GM21825 (cell line): ENCODE measurements at regions not wholly inside any gene's neighbourhood (a gene's known extent, or its start where the extent isn't known, plus 50 kb on each side); places are given as distances from the start of the nearest gene placed in this dataset.

Experiments
- ATAC-seq: cut with Tn5 transposase; IDR thresholded peaks from one replicate; pipeline ENCODE4 v1.9.1; 2021; ENCODE audit warnings: mild to moderate bottlenecking, moderate library complexity; ENCODE audit not compliant: unreplicated experiment

- no peak for ATAC-seq
These were observed 303.0 kb upstream of the E2F7 start for GRCh38 chr12:77368379-77368778.

GRCh38 chr12:77366616-77367015, 301.2 kb upstream of the E2F7 start:
- ATAC-seq, result no peak

DNA sequence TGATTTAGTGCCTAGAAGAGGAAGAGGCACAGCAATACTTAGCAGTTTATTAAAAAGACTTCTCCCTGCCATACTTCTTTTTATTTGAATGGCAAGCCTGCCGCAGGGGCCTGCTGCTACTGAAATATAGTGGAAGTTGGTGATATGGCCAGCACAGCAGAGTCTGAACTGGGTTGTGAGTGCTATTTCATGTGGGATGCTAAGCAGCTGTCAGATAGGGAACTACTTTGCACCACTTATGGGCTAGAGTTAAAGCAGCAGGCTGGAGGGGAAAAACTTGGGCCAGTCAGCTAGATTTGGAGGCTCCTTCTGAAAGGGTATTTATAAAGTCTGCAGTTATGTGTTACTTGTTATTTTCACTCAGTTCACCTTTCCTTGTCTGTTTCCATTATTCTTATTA, 299.0 kb upstream of the E2F7 start:
- no peak for ATAC-seq

- ATAC-seq, result no peak
These were observed 297.3 kb upstream of the E2F7 start for GRCh38 chr12:77362509-77363210.

DNA sequence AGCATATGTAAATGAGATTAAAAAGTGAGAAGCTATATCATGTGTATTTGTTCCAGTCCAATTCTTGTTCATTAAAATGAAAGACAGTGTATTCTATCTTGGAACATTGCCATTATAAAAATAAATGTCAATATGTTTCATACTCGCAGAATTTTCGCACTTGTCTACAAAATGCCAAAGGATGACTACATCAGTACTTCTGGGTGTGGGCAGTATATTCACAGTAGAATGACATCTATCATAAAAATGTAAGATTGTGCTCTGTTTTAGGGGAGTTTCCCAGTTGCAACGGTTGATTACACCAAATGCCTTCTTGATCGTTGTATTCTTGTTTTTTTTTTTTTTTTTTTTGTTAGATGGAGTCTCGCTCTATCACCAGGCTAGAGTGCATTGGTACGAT, 292.3 kb upstream of the E2F7 start:
- ATAC-seq, result no peak

DNA sequence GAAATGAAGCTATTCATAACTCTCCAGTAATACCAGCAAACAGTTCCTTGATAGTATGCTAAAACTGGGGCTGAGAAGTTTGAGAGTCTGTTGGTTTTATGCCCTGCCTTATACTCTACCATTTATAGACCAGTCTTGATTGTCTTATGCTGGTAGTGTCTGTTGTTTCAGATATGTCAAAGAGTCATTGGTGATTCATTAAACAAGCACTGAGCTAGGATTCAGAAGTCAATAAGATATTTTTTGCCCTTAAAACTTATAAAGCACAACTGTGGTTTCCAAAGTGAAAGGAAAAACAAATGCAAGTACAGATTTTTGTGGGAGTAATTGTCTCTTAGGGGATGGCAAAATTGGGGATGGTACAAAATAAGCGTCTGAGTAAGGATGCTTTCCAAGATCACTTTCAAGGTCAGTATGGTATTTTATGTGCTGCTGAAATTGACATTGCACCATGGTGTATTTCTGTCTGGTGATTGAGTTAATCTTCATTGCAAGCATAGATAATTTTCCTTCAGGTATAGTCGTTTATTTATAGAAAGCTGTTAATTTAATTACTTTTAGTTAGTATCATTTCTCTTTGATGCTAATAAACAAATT, 289.5 kb upstream of the E2F7 start:
- no peak for ATAC-seq

GRCh38 chr12:77352946-77353345, 287.6 kb upstream of the E2F7 start:
- ATAC-seq, result no peak

- no peak for ATAC-seq
These were observed 286.5 kb upstream of the E2F7 start for GRCh38 chr12:77351860-77352259.

GRCh38 chr12:77349689-77350370, 284.5 kb upstream of the E2F7 start:
- no peak for ATAC-seq

- no peak for ATAC-seq
These were observed 281.6 kb upstream of the E2F7 start for GRCh38 chr12:77347017-77347416.

DNA sequence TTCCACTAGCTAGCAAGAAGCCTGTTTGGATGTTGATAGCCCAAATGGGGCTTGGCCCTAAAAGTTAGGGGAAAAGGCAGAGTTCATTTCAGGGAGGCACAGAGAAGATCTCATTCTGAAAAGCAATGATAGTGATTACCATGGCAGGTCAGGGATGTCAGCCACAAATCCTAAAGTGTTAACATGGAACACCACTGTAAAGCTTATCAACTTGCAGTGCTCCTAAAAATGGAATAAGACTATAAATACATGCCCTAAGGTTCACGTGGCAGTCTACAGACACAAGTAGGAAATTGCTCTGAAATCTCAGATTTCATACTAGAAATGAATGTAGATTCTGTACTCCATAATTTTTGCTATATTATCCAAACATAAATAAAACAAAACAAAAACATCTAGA, 280.0 kb upstream of the E2F7 start:
- no peak for ATAC-seq

DNA sequence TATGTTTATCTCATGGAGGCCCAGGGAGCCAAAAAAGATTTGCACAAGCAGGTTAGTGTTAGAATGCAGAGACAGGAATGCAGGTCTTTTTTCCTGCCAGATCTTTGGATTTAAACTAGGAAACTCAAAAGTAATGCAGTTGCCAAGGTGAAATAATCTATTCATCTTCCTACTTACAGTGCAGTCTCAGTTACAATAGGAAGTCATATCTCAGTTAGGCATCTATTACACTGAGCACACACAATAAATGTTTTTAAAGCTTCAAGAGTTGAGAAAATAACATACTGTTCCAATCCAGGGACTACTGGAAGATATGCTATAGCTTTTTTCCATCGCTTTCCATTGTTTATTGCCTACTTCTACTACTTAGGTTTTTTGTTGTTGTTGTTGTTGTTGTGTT, 279.3 kb upstream of the E2F7 start:
- ATAC-seq, result no peak

DNA sequence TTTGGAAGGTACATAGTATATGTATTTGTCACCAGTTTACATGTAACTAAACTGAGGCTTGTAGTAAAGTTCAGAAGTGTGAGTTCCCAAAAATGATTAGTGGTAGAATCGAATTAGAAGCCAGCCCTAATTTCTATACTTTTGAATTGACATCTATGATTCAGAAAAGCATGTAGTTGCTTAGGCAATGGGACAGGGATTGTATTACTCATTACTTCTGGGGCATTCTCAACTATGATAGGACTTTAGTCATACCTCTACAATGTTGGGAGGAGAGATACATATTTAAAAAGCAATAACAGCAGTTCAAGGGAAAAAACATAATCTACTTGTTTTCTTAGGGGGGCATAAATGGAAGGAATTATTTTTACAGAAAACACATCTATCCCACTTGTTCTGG, 277.9 kb upstream of the E2F7 start:
- ATAC-seq, result no peak

DNA sequence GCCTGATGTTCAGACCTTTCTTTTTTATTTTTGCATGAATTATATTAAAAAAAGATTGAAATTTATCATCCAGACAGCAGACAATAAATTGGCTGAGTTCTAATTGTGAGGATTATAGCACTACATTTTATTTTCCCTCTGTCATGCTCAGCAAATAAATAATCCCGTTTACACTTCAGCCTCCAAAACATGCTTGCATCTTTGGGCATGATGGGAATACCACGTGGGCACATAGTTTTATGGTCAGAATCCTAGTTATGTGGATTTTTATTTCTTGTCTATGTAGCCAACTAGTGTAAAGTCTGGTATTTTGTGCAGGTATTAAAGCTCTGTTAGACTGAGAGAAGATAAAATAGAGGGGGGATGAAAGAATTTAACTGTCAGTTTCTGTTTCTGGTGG, 276.9 kb upstream of the E2F7 start:
- ATAC-seq, result no peak

DNA sequence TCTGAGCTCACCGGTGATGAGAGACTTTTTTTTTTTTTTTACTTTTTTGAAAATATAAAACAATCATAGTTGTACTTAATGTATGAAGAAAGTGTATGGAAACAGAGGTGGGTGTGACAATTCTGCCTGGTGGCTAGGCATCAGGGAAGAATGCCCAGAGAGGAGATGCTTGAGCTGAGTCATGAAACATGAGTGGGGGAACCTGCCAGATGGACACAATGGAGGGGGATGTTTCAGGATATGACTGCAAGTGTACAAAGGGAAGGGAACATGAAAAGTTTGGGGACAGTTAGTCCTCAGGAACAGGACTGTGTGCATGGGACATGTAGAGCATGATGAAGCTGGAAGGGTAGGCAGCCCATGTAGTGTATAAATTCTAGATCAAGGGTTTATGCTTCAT, 274.2 kb upstream of the E2F7 start:
- ATAC-seq, result no peak

DNA sequence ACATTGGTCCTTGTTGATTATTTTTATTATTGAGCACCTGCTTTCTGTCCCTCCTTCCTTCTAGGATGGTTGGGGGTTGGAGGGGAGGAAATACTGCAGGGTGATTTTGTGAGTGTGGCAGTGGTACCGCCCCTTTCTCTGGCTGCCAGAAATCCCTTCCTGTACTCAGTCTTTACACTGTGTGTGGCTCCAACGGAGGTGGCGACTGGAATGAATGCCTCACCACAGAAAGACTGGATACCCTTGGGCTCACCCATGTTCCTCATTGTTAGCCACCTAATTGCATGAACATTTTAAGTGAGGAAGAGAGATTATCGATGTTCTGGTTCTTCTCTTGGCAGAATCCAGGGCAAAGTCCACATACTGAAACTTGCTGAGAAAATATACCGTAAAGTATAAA, 272.0 kb upstream of the E2F7 start:
- ATAC-seq, result no peak

DNA sequence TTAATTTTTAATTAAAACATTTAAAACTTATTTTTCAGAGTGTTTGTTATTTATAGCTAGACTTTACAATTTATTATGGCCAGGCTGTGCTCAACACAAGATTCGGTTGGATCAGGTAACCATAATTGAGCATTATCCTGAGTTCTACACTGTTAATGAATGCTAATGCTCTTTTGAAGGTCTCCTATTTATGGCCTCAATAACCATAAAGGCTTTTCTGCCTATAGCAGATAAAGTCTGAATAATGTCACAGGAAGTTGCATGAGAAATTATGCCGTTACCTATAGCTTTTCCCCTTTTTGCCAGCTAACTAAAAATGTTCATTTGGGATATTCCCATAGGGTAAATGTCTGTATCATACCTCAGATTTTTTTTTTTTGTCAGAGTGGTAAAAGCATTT, 269.4 kb upstream of the E2F7 start:
- no peak for ATAC-seq

- no peak for ATAC-seq
These were observed 263.0 kb upstream of the E2F7 start for GRCh38 chr12:77328326-77328725.

- ATAC-seq, result no peak
These were observed 260.3 kb upstream of the E2F7 start for GRCh38 chr12:77325511-77326236.

DNA sequence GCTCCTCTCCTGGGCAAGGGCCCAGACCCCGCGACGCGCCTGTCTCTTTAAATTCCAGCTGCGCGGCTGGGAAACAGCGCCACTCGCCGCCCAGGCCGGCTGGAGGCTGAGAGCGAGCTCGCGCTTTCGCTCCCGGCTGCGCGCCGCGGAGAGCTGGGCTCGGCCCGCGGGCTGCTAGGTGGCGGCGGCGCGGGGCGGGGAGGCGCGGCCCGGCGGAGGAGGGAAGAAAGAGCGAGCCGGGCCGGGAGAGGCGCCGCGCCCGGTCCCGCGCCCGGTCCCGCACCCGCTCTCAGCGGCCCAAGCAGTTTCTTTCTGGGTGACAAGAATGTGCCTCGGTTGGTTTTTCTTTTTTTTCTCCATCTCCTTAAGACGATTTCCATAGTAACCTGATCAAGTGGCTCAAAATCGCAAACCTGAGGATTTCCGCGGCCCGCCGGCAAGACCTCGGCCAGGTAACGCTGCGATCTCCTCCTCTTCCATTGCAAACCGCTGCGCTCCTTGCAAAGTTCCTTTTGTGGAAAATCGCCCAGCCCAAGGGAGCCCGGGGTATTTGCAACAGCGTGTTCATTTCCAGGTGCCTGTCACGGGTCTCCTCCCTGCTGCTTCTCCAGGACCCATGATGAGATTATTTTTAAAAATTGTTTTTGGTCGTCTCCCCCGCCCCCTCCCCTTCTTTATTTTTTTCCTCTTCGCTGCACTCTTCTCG, 259.5 kb upstream of the E2F7 start:
- peak; percentile 88 for ATAC-seq

DNA sequence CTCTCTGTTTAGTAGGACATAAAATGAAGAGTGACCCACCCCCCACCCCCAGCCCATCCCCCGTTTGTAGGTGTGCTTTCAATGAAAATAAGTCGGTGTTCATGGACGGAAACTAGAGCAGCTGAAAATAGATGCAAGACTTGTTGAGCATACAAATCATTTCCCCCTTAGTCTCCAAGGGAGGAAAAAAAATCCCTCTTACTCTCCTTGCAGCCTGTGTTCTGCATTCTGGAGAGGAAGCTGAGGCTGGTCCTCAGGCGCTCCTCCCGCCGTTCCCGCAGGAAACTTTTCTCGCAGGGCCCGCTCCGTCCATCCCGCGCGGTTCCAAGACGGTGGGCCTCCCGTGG, 259.0 kb upstream of the E2F7 start:
- ATAC-seq, result no peak
